ENCODE measurements at regions not wholly inside any gene's neighbourhood (a gene's known extent, or its start where the extent isn't known, plus 50 kb on each side); places are given as distances from the start of the nearest gene placed in this dataset.

- Mint-ChIP-seq H3K4me1 (ENCODE audit: low read depth, unreplicated experiment) (peaks cover 4% of the 10 kb centered on the region), H3K4me3 (ENCODE audit: unreplicated experiment) (no peak overlapping the region), H3K36me3 (ENCODE audit: unreplicated experiment) (peaks cover 4% of the 10 kb centered on the region), H3K27ac (ENCODE audit: unreplicated experiment) (no peak overlapping the region), H3K27me3 (ENCODE audit: unreplicated experiment) (no peaks in the 10 kb centered on the region), H3K9me3 (ENCODE audit: unreplicated experiment) (no peaks in the 10 kb centered on the region)
- no peak for DNase-seq
- TF ChIP-seq, protein P1, sequence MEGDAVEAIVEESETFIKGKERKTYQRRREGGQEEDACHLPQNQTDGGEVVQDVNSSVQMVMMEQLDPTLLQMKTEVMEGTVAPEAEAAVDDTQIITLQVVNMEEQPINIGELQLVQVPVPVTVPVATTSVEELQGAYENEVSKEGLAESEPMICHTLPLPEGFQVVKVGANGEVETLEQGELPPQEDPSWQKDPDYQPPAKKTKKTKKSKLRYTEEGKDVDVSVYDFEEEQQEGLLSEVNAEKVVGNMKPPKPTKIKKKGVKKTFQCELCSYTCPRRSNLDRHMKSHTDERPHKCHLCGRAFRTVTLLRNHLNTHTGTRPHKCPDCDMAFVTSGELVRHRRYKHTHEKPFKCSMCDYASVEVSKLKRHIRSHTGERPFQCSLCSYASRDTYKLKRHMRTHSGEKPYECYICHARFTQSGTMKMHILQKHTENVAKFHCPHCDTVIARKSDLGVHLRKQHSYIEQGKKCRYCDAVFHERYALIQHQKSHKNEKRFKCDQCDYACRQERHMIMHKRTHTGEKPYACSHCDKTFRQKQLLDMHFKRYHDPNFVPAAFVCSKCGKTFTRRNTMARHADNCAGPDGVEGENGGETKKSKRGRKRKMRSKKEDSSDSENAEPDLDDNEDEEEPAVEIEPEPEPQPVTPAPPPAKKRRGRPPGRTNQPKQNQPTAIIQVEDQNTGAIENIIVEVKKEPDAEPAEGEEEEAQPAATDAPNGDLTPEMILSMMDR (IDR thresholded peaks at IDR 0.05; ENCODE audit: partially characterized antibody, unreplicated experiment) = no peak
Observed at GRCh38 chr2:220664272-220665107, 907.6 kb downstream of the EPHA4 start.

GRCh38 chr2:220665108-220665471 is 907.0 kb downstream of the EPHA4 start:
- Mint-ChIP-seq H3K27me3 (ENCODE audit: unreplicated experiment) (no peaks in the 10 kb centered on the region), H3K27ac (ENCODE audit: unreplicated experiment) (no peak overlapping the region), H3K9me3 (ENCODE audit: unreplicated experiment) (no peaks in the 10 kb centered on the region), H3K4me1 (ENCODE audit: low read depth, unreplicated experiment) (peaks cover 4% of the 10 kb centered on the region), H3K4me3 (ENCODE audit: unreplicated experiment) (no peak overlapping the region), H3K36me3 (ENCODE audit: unreplicated experiment) (peaks cover 6% of the 10 kb centered on the region)
- TF ChIP-seq, protein P1 (IDR thresholded peaks at IDR 0.05; ENCODE audit: partially characterized antibody, unreplicated experiment) = no peak
- DNase-seq = no peak

DNA sequence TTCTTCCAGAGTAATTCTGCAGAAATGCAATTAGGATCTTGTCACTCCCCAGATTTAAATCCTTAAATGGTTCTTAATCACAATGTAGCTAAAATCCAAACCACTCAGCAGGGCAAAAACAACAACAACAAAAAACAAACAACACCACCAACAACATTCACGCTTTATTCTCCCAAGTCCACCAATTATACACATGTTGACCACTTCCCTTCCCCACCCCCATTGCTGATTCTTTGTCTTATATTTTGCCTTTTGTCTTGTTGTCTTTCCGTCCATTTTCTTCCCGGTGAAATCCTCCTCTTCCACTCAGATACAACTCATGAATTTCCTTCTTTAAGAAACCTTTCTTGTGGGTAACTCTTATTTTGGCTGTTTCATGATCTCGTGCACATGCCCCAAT is 902.8 kb downstream of the EPHA4 start:
- no peaks in the 10 kb centered on the region for H3K4me1 Mint-ChIP-seq (ENCODE audit: low read depth, unreplicated experiment)

DNA sequence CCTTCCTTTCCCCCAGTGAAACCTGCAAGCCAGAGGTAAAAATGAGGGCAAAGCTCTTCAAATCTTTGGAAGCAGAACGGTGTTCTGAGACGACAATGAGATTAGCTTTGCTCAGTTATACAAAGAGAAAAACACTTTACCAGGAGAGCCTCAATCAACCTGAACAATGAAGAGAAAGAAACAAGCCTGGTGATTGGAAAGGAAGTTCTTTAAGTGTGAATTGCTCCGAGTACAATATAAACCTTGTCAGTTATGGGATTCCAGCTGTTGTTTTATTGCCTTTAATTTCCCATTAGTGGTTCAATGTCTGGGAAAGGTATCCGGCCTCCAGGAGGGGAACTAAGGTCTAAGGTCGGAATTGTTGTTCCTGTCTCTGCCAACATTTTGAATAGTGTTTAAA is 901.6 kb downstream of the EPHA4 start:
- no peak for DNase-seq
- Mint-ChIP-seq H3K9me3 (ENCODE audit: unreplicated experiment) (no peaks in the 10 kb centered on the region), H3K36me3 (ENCODE audit: unreplicated experiment) (peaks cover 6% of the 10 kb centered on the region)

More for the DNA sequence above, 902.8 kb downstream of the EPHA4 start:
- TF ChIP-seq, protein P1 (IDR thresholded peaks at IDR 0.05; ENCODE audit: partially characterized antibody, unreplicated experiment) = no peak
- no peak overlapping the region for H3K4me3 Mint-ChIP-seq (ENCODE audit: unreplicated experiment)
- no peak for DNase-seq
- no peaks in the 10 kb centered on the region for H3K9me3 Mint-ChIP-seq (ENCODE audit: unreplicated experiment)
- H3K36me3 Mint-ChIP-seq (ENCODE audit: unreplicated experiment) = peaks cover 6% of the 10 kb centered on the region
- H3K27me3 Mint-ChIP-seq (ENCODE audit: unreplicated experiment) = no peaks in the 10 kb centered on the region
- no peak overlapping the region for H3K27ac Mint-ChIP-seq (ENCODE audit: unreplicated experiment)

More for the DNA sequence above, 901.6 kb downstream of the EPHA4 start:
- TF ChIP-seq, protein P1 (IDR thresholded peaks at IDR 0.05; ENCODE audit: partially characterized antibody, unreplicated experiment) = no peak
- no peak overlapping the region for H3K27ac Mint-ChIP-seq (ENCODE audit: unreplicated experiment)
- no peaks in the 10 kb centered on the region for H3K27me3 Mint-ChIP-seq (ENCODE audit: unreplicated experiment)
- no peak overlapping the region for H3K4me3 Mint-ChIP-seq (ENCODE audit: unreplicated experiment)
- H3K4me1 Mint-ChIP-seq (ENCODE audit: low read depth, unreplicated experiment) = no peaks in the 10 kb centered on the region
